Adrenal gland (tissue), 9 donors: ENCODE measurements at regions not wholly inside any gene's neighbourhood (a gene's known extent, or its start where the extent isn't known, plus 50 kb on each side); places are given as distances from the start of the nearest gene placed in this dataset.

Experiments used
- DNase-seq, 7 donors: peaks; one replicate each; pipeline ENCODE4 v3.0.0-alpha.2; 2019 to 2020
- H3K27ac ChIP-seq, 5 donors: fragments of 200-600 bp; sonication (generic) in 4 of 5; 1 replicate in 3 of 5; 2 replicates in 2 of 5; pipeline versions ENCODE4 v1.5.1 to v1.8.0; 2016 to 2020; ENCODE audit warnings: mild to moderate bottlenecking in 1 of 5
- H3K27me3 ChIP-seq: fragments of 200-600 bp; 2 replicates; pipeline ENCODE4 v1.8.0; 2021
- H3K36me3 ChIP-seq, 2 donors: fragments of 200-600 bp; replicated peaks in 1 of 2; 1 replicate in 1 of 2; 2 replicates in 1 of 2; pipeline versions ENCODE4 v1.5.1 to v1.8.0; 2018 to 2022
- H3K4me1 ChIP-seq, 2 donors: fragments of 200-600 bp; replicated peaks in 1 of 2; 1 replicate in 1 of 2; 2 replicates in 1 of 2; pipeline versions ENCODE4 v1.5.1 to v1.8.0; 2018 to 2021
- H3K4me3 ChIP-seq, 4 donors: fragments of 200-600 bp; sonication (generic) in 3 of 4; one replicate each; pipeline ENCODE4 v1.5.1; 2016 to 2018
- H3K9me3 ChIP-seq, 3 donors: fragments of 200-600 bp; sonication (generic) in 1 of 3; replicated peaks in 1 of 3; 1 replicate in 2 of 3; 2 replicates in 1 of 3; pipeline versions ENCODE4 v1.5.1 to v1.8.0; 2016 to 2021
- CTCF ChIP-seq, 6 experiments: fragments of 450-650 bp in 4 of 6; fragments of 200-600 bp in 2 of 6; sonication (generic) in 1 of 6; IDR thresholded peaks; 1 replicate in 5 of 6; 2 replicates in 1 of 6; pipeline versions ENCODE4 v1.5.1 to v1.8.0; 2016 to 2021; ENCODE audit warnings: antibody characterized with exemption in 6 of 6, mild to moderate bottlenecking in 2 of 6, moderate library complexity in 1 of 6
- POLR2A ChIP-seq, 2 donors: fragments of 450-650 bp; IDR thresholded peaks; one replicate each; pipeline ENCODE4 v1.6.1; 2017; ENCODE audit warnings: antibody characterized with exemption in 2 of 2, mild to moderate bottlenecking in 2 of 2, moderate library complexity in 1 of 2
- WGBS, 4 donors: extraction: QIAGEN DNeasy Blood & Tissue Kit in 2 of 4; methylation state at CpG; one replicate each; pipeline versions ENCODE4 v1.1.5 to v1.1.7; 2013 to 2017; 5-methylcytosine and 5-hydroxymethylcytosine counted together
- intact Hi-C, 2 donors: fragments of 100-400 bp; cut with DNase I; formaldehyde crosslinking; loops; one replicate each; pipeline versions ENCODE4 v1.14.1 to v1.15.0; 2022 to 2023
- donor health status: healthy with polysubstance abuse.
- donor health status: Bipolar disorder and iron deficiency.
- donor health status: DM: yes; HTN: yes; CAD: no.
- donor health status: DM: no; HTN: no; CAD: no.
- donor health status: DM: no; HTN: no; CAD: no.

GRCh38 chrX:129125122-129125914, 398.0 kb downstream of the SMARCA1 start:
- DNase-seq, result no peak
- H3K4me3 ChIP-seq, result no peak overlapping the region
- intact Hi-C loops, result no loop called here
- TF ChIP-seq POLR2A (IDR thresholded peaks at IDR 0.05) (no peak), CTCF (IDR thresholded peaks at IDR 0.05) (no peak)
- no peak overlapping the region for H3K27ac ChIP-seq
- no peaks in the 10 kb centered on the region for H3K36me3 ChIP-seq
- 76 to 92% (median 81%) methylated on average over 6 of the region's 6 CpGs for WGBS, 4 donors
- H3K27me3 ChIP-seq, result no peaks in the 10 kb centered on the region
- H3K4me1 ChIP-seq, result no peaks in the 10 kb centered on the region
- no peaks in the 10 kb centered on the region for H3K9me3 ChIP-seq

- H3K9me3 ChIP-seq, result no peaks in the 10 kb centered on the region
- WGBS, 4 donors, result 76 to 89% (median 81%) methylated on average over 6 of the region's 6 CpGs
- H3K4me3 ChIP-seq, result no peak overlapping the region
- H3K4me1 ChIP-seq, result no peaks in the 10 kb centered on the region
- intact Hi-C loops, result no loop called here
- no peaks in the 10 kb centered on the region for H3K27me3 ChIP-seq
- no peak overlapping the region for H3K27ac ChIP-seq
- no peaks in the 10 kb centered on the region for H3K36me3 ChIP-seq
- DNase-seq, result no peak
- no peak for TF ChIP-seq POLR2A (IDR thresholded peaks at IDR 0.05)
These were observed 399.5 kb downstream of the SMARCA1 start for GRCh38 chrX:129123795-129124194.

- WGBS, 4 donors, result 70 to 84% (median 79%) methylated on average over 8 of the region's 8 CpGs
- no peak for TF ChIP-seq CTCF (IDR thresholded peaks at IDR 0.05)
- Histone ChIP-seq H3K27me3 (peaks cover 5% of the 10 kb centered on the region), H3K4me3 (no peak overlapping the region), H3K4me1 (no peaks in the 10 kb centered on the region), H3K36me3 (no peaks in the 10 kb centered on the region), H3K9me3 (no peaks in the 10 kb centered on the region), H3K27ac (no peak overlapping the region)
- intact Hi-C loops, result no loop called here
- DNase-seq, result no peak
These were observed 406.4 kb downstream of the SMARCA1 start for GRCh38 chrX:129116676-129117470.

- Histone ChIP-seq H3K4me3 (no peak overlapping the region), H3K36me3 (no peaks in the 10 kb centered on the region), H3K4me1 (no peaks in the 10 kb centered on the region), H3K27ac (no peak overlapping the region), H3K9me3 (no peaks in the 10 kb centered on the region), H3K27me3 (peaks cover 5% of the 10 kb centered on the region)
- intact Hi-C loops, result no loop called here
- TF ChIP-seq POLR2A (IDR thresholded peaks at IDR 0.05) (no peak), CTCF (IDR thresholded peaks at IDR 0.05) (no peak)
- WGBS, 4 donors, result 71 to 100% (median 83%) methylated on average over 1 of the region's 1 CpG
- no peak for DNase-seq
These were observed 407.4 kb downstream of the SMARCA1 start for GRCh38 chrX:129115935-129116334.
